PFSK-1 (cell line): ENCODE measurements at regions not wholly inside any gene's neighbourhood (a gene's known extent, or its start where the extent isn't known, plus 50 kb on each side); places are given as distances from the start of the nearest gene placed in this dataset.

Source experiments
- POLR2AphosphoS5 ChIP-seq: IDR thresholded peaks from 2 replicates; pipeline ENCODE4 v1.6.1; 2012; ENCODE audit warnings: low read depth, mild to moderate bottlenecking, control low read depth, low read length, moderate library complexity
- TAF1 ChIP-seq: IDR thresholded peaks from 2 replicates; pipeline ENCODE4 v1.6.1; 2012; ENCODE audit warnings: low read length, control low read depth, borderline replicate concordance; ENCODE audit not compliant: insufficient read depth

DNA sequence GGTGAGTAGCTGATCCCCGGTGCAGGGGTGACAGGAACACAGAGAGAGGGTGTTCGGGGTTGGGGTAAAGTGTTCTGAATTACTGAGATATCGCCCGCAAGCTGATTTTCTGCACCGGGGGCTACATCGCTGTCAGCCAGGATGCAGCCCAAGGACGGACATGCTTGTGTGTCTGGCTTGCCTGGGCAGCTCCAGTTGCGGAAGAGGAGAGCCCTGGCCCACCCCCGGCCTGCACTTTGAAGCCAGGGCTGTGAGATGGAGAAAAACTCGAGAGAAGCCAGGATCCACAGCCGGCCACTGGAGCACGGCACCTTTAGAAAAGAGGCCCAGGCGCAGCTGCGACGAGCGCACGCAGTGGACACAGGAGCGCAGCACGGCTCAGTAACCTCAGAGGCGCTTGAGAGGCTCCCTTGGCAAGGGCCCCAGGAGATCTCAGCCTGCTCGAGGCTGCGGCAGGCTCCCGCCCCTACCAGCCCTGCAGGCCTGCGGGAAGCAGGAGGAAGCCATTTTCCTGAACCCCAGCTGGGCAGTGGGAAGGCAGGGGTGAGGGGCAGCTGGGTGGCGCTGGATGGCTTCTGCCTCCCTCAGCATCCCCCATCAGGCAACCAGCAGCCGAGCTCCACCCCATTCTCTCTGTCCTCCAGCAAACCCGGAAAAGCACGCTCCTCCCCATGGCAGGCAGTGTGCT is 59.2 kb downstream of the C9orf50 start:
- no peak for TF ChIP-seq POLR2AphosphoS5
- TF ChIP-seq TAF1: no peak
